ENCODE measurements at regions not wholly inside any gene's neighbourhood (a gene's known extent, or its start where the extent isn't known, plus 50 kb on each side); places are given as distances from the start of the nearest gene placed in this dataset.

- WGBS, 2 donors = 86 to 89% methylated on average over 3 of the region's 3 CpGs
- no peak overlapping the region for H3K9ac ChIP-seq (ENCODE audit: insufficient read depth in 1 of 2, low read length in 2 of 2)
Measured at GRCh38 chr4:187711586-187711985, 284.0 kb upstream of the ZFP42 start.

DNA sequence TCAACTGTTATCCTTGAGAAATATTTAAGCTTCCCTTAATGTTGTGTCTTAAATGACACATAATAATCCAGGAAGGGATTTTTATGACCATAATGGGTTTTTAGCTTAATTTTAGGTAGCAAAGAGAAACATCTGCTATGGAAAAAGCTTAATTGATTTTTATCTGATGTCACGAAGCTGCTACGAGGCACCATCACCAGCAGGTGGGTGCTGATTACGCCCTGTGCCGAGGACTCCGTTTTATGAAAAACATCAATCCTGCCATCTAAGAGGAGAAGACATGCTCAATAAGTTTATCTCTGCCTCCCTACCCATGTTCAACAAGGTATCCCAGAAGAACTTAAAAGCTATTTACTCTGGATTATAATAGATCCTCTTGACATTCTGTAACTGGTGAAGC is 280.6 kb upstream of the ZFP42 start:
- no peaks in the 10 kb centered on the region for H3K4me1 ChIP-seq (ENCODE audit: control insufficient read depth in 5 of 5, insufficient read depth in 5 of 5, low read length in 5 of 5)
- ATAC-seq (ENCODE audit: insufficient read depth, low FRiP score) (no peak), DNase-seq (no peak)
- no peak overlapping the region for H3K4me3 ChIP-seq
- WGBS, 2 donors = 91 to 92% methylated on average over 5 of the region's 5 CpGs
- no peak overlapping the region for H3K27ac ChIP-seq (ENCODE audit: low read depth in 1 of 2, low read length in 1 of 2)
- H3K27me3 ChIP-seq (ENCODE audit: control insufficient read depth in 3 of 3, insufficient read depth in 3 of 3, low read length in 2 of 3) = no peaks in the 10 kb centered on the region
- TF ChIP-seq, protein P1, sequence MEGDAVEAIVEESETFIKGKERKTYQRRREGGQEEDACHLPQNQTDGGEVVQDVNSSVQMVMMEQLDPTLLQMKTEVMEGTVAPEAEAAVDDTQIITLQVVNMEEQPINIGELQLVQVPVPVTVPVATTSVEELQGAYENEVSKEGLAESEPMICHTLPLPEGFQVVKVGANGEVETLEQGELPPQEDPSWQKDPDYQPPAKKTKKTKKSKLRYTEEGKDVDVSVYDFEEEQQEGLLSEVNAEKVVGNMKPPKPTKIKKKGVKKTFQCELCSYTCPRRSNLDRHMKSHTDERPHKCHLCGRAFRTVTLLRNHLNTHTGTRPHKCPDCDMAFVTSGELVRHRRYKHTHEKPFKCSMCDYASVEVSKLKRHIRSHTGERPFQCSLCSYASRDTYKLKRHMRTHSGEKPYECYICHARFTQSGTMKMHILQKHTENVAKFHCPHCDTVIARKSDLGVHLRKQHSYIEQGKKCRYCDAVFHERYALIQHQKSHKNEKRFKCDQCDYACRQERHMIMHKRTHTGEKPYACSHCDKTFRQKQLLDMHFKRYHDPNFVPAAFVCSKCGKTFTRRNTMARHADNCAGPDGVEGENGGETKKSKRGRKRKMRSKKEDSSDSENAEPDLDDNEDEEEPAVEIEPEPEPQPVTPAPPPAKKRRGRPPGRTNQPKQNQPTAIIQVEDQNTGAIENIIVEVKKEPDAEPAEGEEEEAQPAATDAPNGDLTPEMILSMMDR (IDR thresholded peaks at IDR 0.05; ENCODE audit: control extremely low read depth, extremely low read depth) = no peak
- no peak overlapping the region for H3K9ac ChIP-seq (ENCODE audit: insufficient read depth in 1 of 2, low read length in 2 of 2)
- H3K9me3 ChIP-seq (ENCODE audit: control insufficient read depth in 4 of 4, insufficient read depth in 3 of 4, low read length in 3 of 4) = no peaks in the 10 kb centered on the region
- H3K36me3 ChIP-seq (ENCODE audit: control insufficient read depth in 4 of 4, insufficient read depth in 4 of 4, low read length in 4 of 4) = no peaks in the 10 kb centered on the region

More at GRCh38 chr4:187711586-187711985, 284.0 kb upstream of the ZFP42 start:
- no peak for DNase-seq
- no peak overlapping the region for H3K4me3 ChIP-seq
- TF ChIP-seq, protein P1 (IDR thresholded peaks at IDR 0.05; ENCODE audit: control extremely low read depth, extremely low read depth) = no peak
- ATAC-seq (ENCODE audit: insufficient read depth, low FRiP score) = no peak
- H3K36me3 ChIP-seq (ENCODE audit: control insufficient read depth in 4 of 4, insufficient read depth in 4 of 4, low read length in 4 of 4) = no peaks in the 10 kb centered on the region
- H3K9me3 ChIP-seq (ENCODE audit: control insufficient read depth in 4 of 4, insufficient read depth in 3 of 4, low read length in 3 of 4) = peaks cover 0 to 7% (median 3%) of the 10 kb centered on the region in 4 donors
- H3K27ac ChIP-seq (ENCODE audit: low read depth in 1 of 2, low read length in 1 of 2) = no peak overlapping the region
- no peaks in the 10 kb centered on the region for H3K27me3 ChIP-seq (ENCODE audit: control insufficient read depth in 3 of 3, insufficient read depth in 3 of 3, low read length in 2 of 3)
- H3K4me1 ChIP-seq (ENCODE audit: control insufficient read depth in 5 of 5, insufficient read depth in 5 of 5, low read length in 5 of 5) = no peaks in the 10 kb centered on the region

DNA sequence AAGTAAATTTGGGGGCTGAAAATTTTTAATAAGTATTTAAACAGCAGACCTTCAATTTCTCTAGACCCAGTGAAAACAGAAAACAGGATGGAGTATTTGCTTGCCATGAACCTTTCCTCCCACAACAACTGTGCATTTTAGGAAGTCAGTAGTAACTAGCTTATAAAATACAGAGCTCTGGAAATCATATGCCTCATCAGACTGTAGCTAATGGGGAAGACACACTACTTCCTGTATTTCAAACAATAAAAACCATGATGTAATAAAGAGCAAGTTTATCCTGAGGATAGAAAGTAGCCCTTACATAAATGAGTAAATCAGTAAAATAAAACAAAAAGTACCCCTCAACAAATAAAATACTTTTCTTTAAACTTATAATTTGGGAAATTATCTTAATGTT is 280.1 kb upstream of the ZFP42 start:
- Histone ChIP-seq H3K4me3 (no peak overlapping the region), H3K4me1 (ENCODE audit: control insufficient read depth in 5 of 5, insufficient read depth in 5 of 5, low read length in 5 of 5) (no peaks in the 10 kb centered on the region), H3K27ac (ENCODE audit: low read depth in 1 of 2, low read length in 1 of 2) (no peak overlapping the region), H3K9ac (ENCODE audit: insufficient read depth in 1 of 2, low read length in 2 of 2) (no peak overlapping the region), H3K27me3 (ENCODE audit: control insufficient read depth in 3 of 3, insufficient read depth in 3 of 3, low read length in 2 of 3) (no peaks in the 10 kb centered on the region), H3K36me3 (ENCODE audit: control insufficient read depth in 4 of 4, insufficient read depth in 4 of 4, low read length in 4 of 4) (no peaks in the 10 kb centered on the region), H3K9me3 (ENCODE audit: control insufficient read depth in 4 of 4, insufficient read depth in 3 of 4, low read length in 3 of 4) (no peaks in the 10 kb centered on the region)
- ATAC-seq (ENCODE audit: insufficient read depth, low FRiP score) = no peak
- no peak for DNase-seq
- TF ChIP-seq, protein P1 (IDR thresholded peaks at IDR 0.05; ENCODE audit: control extremely low read depth, extremely low read depth) = no peak

- no peak overlapping the region for H3K27ac ChIP-seq (ENCODE audit: low read depth in 1 of 2, low read length in 1 of 2)
- H3K4me1 ChIP-seq (ENCODE audit: control insufficient read depth in 5 of 5, insufficient read depth in 5 of 5, low read length in 5 of 5) = no peaks in the 10 kb centered on the region
- no peak for ATAC-seq (ENCODE audit: insufficient read depth, low FRiP score)
- no peaks in the 10 kb centered on the region for H3K9me3 ChIP-seq (ENCODE audit: control insufficient read depth in 4 of 4, insufficient read depth in 3 of 4, low read length in 3 of 4)
- no peak overlapping the region for H3K9ac ChIP-seq (ENCODE audit: insufficient read depth in 1 of 2, low read length in 2 of 2)
- H3K4me3 ChIP-seq = no peak overlapping the region
- no peaks in the 10 kb centered on the region for H3K27me3 ChIP-seq (ENCODE audit: control insufficient read depth in 3 of 3, insufficient read depth in 3 of 3, low read length in 2 of 3)
- TF ChIP-seq, protein P1 (IDR thresholded peaks at IDR 0.05; ENCODE audit: control extremely low read depth, extremely low read depth) = no peak
- WGBS, 2 donors = 44 to 49% methylated on average over 5 of the region's 5 CpGs
- no peaks in the 10 kb centered on the region for H3K36me3 ChIP-seq (ENCODE audit: control insufficient read depth in 4 of 4, insufficient read depth in 4 of 4, low read length in 4 of 4)
- DNase-seq = peak in 2 of 3 donors; percentile 8 to 25
Measured at GRCh38 chr4:187724456-187724855, 271.1 kb upstream of the ZFP42 start.
